HL-60 (cell line): ENCODE measurements at regions not wholly inside any gene's neighbourhood (a gene's known extent, or its start where the extent isn't known, plus 50 kb on each side); places are given as distances from the start of the nearest gene placed in this dataset.

ENCODE experiments used
- DNase-seq, 2 experiments: peaks; one replicate each; pipeline ENCODE4 v3.0.0-alpha.2; 2010 to 2020; ENCODE audit warnings: low read depth in 1 of 2, low spot score in 1 of 2
- H3K27ac ChIP-seq: fragments of 250-450 bp; sonication (Bioruptor Pico); replicated peaks from 2 replicates; pipeline ENCODE4 v1.5.1; 2020; ENCODE audit warnings: mild to moderate bottlenecking, moderate library complexity
- H3K27me3 ChIP-seq: fragments of 250-450 bp; sonication (Bioruptor Pico); 2 replicates; pipeline ENCODE4 v1.5.1; 2021; ENCODE audit warnings: mild to moderate bottlenecking, moderate library complexity; ENCODE audit not compliant: insufficient read depth, poor library complexity, severe bottlenecking
- H3K4me3 ChIP-seq: replicated peaks from 2 replicates; pipeline ENCODE4 v1.5.1; 2011; ENCODE audit warnings: mild to moderate bottlenecking, control low read depth, low read length; ENCODE audit not compliant: insufficient read depth
- CTCF ChIP-seq: IDR thresholded peaks from one replicate; pipeline ENCODE4 v1.5.1; 2011; ENCODE audit warnings: low read length, control low read depth, inconsistent platforms; ENCODE audit not compliant: insufficient read depth
- GABPA ChIP-seq: IDR thresholded peaks from 2 replicates; pipeline ENCODE4 v1.6.1; 2012; ENCODE audit warnings: low read depth
- POLR2AphosphoS5 ChIP-seq: IDR thresholded peaks from 2 replicates; pipeline ENCODE4 v1.6.1; 2012; ENCODE audit warnings: low read depth
- REST ChIP-seq: IDR thresholded peaks from 2 replicates; pipeline ENCODE4 v1.6.1; 2012; ENCODE audit warnings: low read depth; ENCODE audit not compliant: insufficient replicate concordance
- SPI1 ChIP-seq: IDR thresholded peaks from 2 replicates; pipeline ENCODE4 v1.6.1; 2012; ENCODE audit warnings: low read depth, mild to moderate bottlenecking, borderline replicate concordance

- H3K27ac ChIP-seq: no peak overlapping the region
- no peak for DNase-seq
- H3K4me3 ChIP-seq: no peak overlapping the region
- no peaks in the 10 kb centered on the region for H3K27me3 ChIP-seq
- TF ChIP-seq POLR2AphosphoS5 (no peak), CTCF (no peak), REST (no peak), SPI1 (no peak), GABPA (no peak)
These were observed 188.0 kb upstream of the TCERG1L start for GRCh38 chr10:131499566-131499965.

GRCh38 chr10:131500181-131500580, 188.7 kb upstream of the TCERG1L start:
- DNase-seq: no peak
- Histone ChIP-seq H3K27ac (no peak overlapping the region), H3K4me3 (no peak overlapping the region), H3K27me3 (no peaks in the 10 kb centered on the region)
- TF ChIP-seq GABPA (no peak), SPI1 (no peak), CTCF (no peak), POLR2AphosphoS5 (no peak), REST (no peak)

- Histone ChIP-seq H3K27ac (no peak overlapping the region), H3K4me3 (no peak overlapping the region), H3K27me3 (no peaks in the 10 kb centered on the region)
- no peak for DNase-seq
- TF ChIP-seq GABPA: no peak
- TF ChIP-seq POLR2AphosphoS5: no peak
- TF ChIP-seq CTCF: no peak
- no peak for TF ChIP-seq SPI1
- TF ChIP-seq REST: no peak
These were observed 189.4 kb upstream of the TCERG1L start for GRCh38 chr10:131500892-131501291.
